H1 (cell line): ENCODE measurements at regions not wholly inside any gene's neighbourhood (a gene's known extent, or its start where the extent isn't known, plus 50 kb on each side); places are given as distances from the start of the nearest gene placed in this dataset.

Experiments used
- CTCF ChIA-PET: fragments of 300-600 bp; sonication (Branson Sonifier 250); formaldehyde crosslinking; loops from one replicate; lab custom pipeline; 2021; ENCODE audit not compliant: partially characterized antibody; lab: Charles Lee
- POLR2A ChIA-PET: fragments of 300-600 bp; sonication (Branson Sonifier 250); formaldehyde crosslinking; loops from one replicate; lab custom pipeline; 2021; ENCODE audit warnings: inconsistent platforms; ENCODE audit not compliant: partially characterized antibody; lab: Charles Lee
- DNase-seq, 2 experiments: peaks; one replicate each; pipeline versions ENCODE4 v3.0.0 to v3.0.0-alpha.2; 2010 to 2022; ENCODE audit warnings: low spot score in 2 of 2, low read depth in 1 of 2, mixed read lengths in 1 of 2
- FAIRE-seq: peaks from 2 replicates; lab custom pipeline; 2011; peaks lifted over from hg19 to GRCh38; lab: Jason Lieb, UNC
- H2AFZ ChIP-seq: 2 replicates; pipeline ENCODE4 v1.8.1; 2012; ENCODE audit warnings: low read length, inconsistent platforms
- H2AK5ac ChIP-seq: 2 replicates; pipeline ENCODE4 v1.6.1; 2013; ENCODE audit warnings: low read depth, low read length
- H2BK120ac ChIP-seq: replicated peaks from 2 replicates; pipeline ENCODE3; 2013; ENCODE audit warnings: low read depth, low read length, inconsistent platforms
- H2BK12ac ChIP-seq: 2 replicates; pipeline ENCODE4 v1.6.1; 2013; ENCODE audit warnings: low read depth, low read length
- H2BK15ac ChIP-seq: 2 replicates; pipeline ENCODE4 v1.6.1; 2013; ENCODE audit warnings: low read length
- H2BK20ac ChIP-seq: 2 replicates; pipeline ENCODE4 v1.6.1; 2013; ENCODE audit warnings: low read length
- H2BK5ac ChIP-seq: 2 replicates; pipeline ENCODE4 v1.6.1; 2013; ENCODE audit warnings: low read depth, low read length
- H3K14ac ChIP-seq: 2 replicates; pipeline ENCODE4 v1.6.1; 2013; ENCODE audit warnings: inconsistent platforms; ENCODE audit not compliant: insufficient read length
- H3K18ac ChIP-seq: 2 replicates; pipeline ENCODE4 v1.6.1; 2013; ENCODE audit warnings: low read length; ENCODE audit errors: extremely low read depth
- H3K23ac ChIP-seq: 2 replicates; pipeline ENCODE4 v1.6.1; 2013; ENCODE audit warnings: inconsistent platforms; ENCODE audit not compliant: insufficient read length
- H3K23me2 ChIP-seq: 2 replicates; pipeline ENCODE4 v1.6.1; 2013; ENCODE audit warnings: low read depth, low read length
- H3K27ac ChIP-seq: 2 replicates; pipeline ENCODE4 v1.6.1; 2011; ENCODE audit warnings: low read depth, low read length, inconsistent platforms
- H3K27me3 ChIP-seq, 4 experiments: replicated peaks in 1 of 4; 1 replicate in 1 of 4; 2 replicates in 3 of 4; pipeline versions ENCODE4 v1.6.1 to v1.8.1; 2011 to 2013; ENCODE audit warnings: low read length in 3 of 4, mild to moderate bottlenecking in 3 of 4, inconsistent platforms in 2 of 4, mixed read lengths in 2 of 4, moderate library complexity in 1 of 4; ENCODE audit not compliant: control insufficient read depth in 3 of 4, insufficient read depth in 3 of 4; ENCODE audit errors: extremely low read depth in 1 of 4
- H3K36me3 ChIP-seq, 4 experiments: 2 replicates each; pipeline versions ENCODE4 v1.6.1 to v1.8.1; 2011 to 2013; ENCODE audit warnings: mild to moderate bottlenecking in 4 of 4, low read length in 3 of 4, moderate library complexity in 2 of 4, control low read depth in 1 of 4, inconsistent platforms in 1 of 4; ENCODE audit not compliant: insufficient read depth in 4 of 4, control insufficient read depth in 2 of 4
- H3K4ac ChIP-seq: replicated peaks from 2 replicates; pipeline ENCODE3; 2013; ENCODE audit warnings: low read length, low read depth, mixed read lengths, inconsistent platforms; ENCODE audit not compliant: insufficient read length
- H3K4me1 ChIP-seq, 4 experiments: replicated peaks in 1 of 4; 1 replicate in 1 of 4; 2 replicates in 3 of 4; pipeline versions ENCODE4 v1.6.1 to v1.8.1; 2011 to 2013; ENCODE audit warnings: low read length in 3 of 4, inconsistent platforms in 2 of 4, mixed read lengths in 1 of 4; ENCODE audit not compliant: insufficient read depth in 4 of 4, control insufficient read depth in 3 of 4
- H3K4me2 ChIP-seq, 2 experiments: 2 replicates each; pipeline versions ENCODE4 v1.6.1 to v1.8.1; 2011 to 2013; ENCODE audit warnings: low read depth in 2 of 2, low read length in 2 of 2, control low read depth in 1 of 2, inconsistent platforms in 1 of 2, mild to moderate bottlenecking in 1 of 2; ENCODE audit not compliant: insufficient read depth in 1 of 2
- H3K4me3 ChIP-seq, 4 experiments: fragments of 200-600, 300-600 bp in 1 of 4; sonication (generic), shearing (Covaris generic), sonication (Bioruptor Twin) in 1 of 4; 2 replicates each; pipeline versions ENCODE4 v1.5.1 to v1.8.1; 2011 to 2016; ENCODE audit warnings: low read length in 4 of 4, low read depth in 3 of 4, control low read depth in 2 of 4, inconsistent platforms in 2 of 4, mild to moderate bottlenecking in 2 of 4, mixed read lengths in 1 of 4, moderate library complexity in 1 of 4; ENCODE audit not compliant: insufficient read depth in 2 of 4; ENCODE audit errors: extremely low read depth in 1 of 4
- H3K56ac ChIP-seq: replicated peaks from 2 replicates; pipeline ENCODE3; 2013; ENCODE audit warnings: low read depth, mild to moderate bottlenecking, mixed read lengths, low read length, inconsistent platforms; ENCODE audit not compliant: insufficient read length
- H3K79me1 ChIP-seq: 2 replicates; pipeline ENCODE4 v1.6.1; 2013; ENCODE audit warnings: low read depth, low read length, control low read depth
- H3K79me2 ChIP-seq, 2 experiments: 2 replicates each; pipeline versions ENCODE4 v1.6.1 to v1.8.1; 2012 to 2013; ENCODE audit warnings: low read length in 2 of 2, mild to moderate bottlenecking in 2 of 2, inconsistent platforms in 1 of 2; ENCODE audit not compliant: insufficient read depth in 2 of 2, control insufficient read depth in 1 of 2
- H3K9ac ChIP-seq, 4 experiments: replicated peaks in 1 of 4; 1 replicate in 1 of 4; 2 replicates in 3 of 4; pipeline versions ENCODE4 v1.6.1 to v1.8.1; 2011 to 2013; ENCODE audit warnings: low read depth in 3 of 4, low read length in 3 of 4, control low read depth in 2 of 4, mild to moderate bottlenecking in 2 of 4, moderate library complexity in 2 of 4, inconsistent platforms in 1 of 4; ENCODE audit errors: extremely low read depth in 1 of 4
- H3K9me3 ChIP-seq, 2 experiments: 2 replicates each; pipeline versions ENCODE4 v1.6.1 to v1.8.1; 2012 to 2013; ENCODE audit warnings: mild to moderate bottlenecking in 2 of 2, moderate library complexity in 2 of 2, control low read depth in 1 of 2, inconsistent platforms in 1 of 2, low read depth in 1 of 2, low read length in 1 of 2, mixed read lengths in 1 of 2; ENCODE audit not compliant: insufficient read depth in 2 of 2
- H4K20me1 ChIP-seq, 2 experiments: replicated peaks in 1 of 2; 2 replicates each; pipeline versions ENCODE3 to v1.8.1; 2011 to 2013; ENCODE audit warnings: inconsistent platforms in 2 of 2, low read length in 2 of 2, mild to moderate bottlenecking in 1 of 2; ENCODE audit not compliant: insufficient read depth in 2 of 2, control insufficient read depth in 1 of 2
- H4K5ac ChIP-seq: 2 replicates; pipeline ENCODE4 v1.6.1; 2013; ENCODE audit warnings: low read length, low read depth, mixed read lengths, inconsistent platforms; ENCODE audit not compliant: insufficient read length
- H4K8ac ChIP-seq: 2 replicates; pipeline ENCODE4 v1.8.0; 2013; ENCODE audit warnings: mild to moderate bottlenecking, moderate library complexity, low read length, inconsistent platforms; ENCODE audit not compliant: insufficient read depth; ENCODE audit errors: extremely low read depth
- H4K91ac ChIP-seq: replicated peaks from 2 replicates; pipeline ENCODE3; 2013; ENCODE audit warnings: low read length, mixed read lengths, inconsistent platforms; ENCODE audit not compliant: insufficient read length
- BACH1 ChIP-seq: IDR thresholded peaks from 2 replicates; pipeline ENCODE4 v1.6.1; 2012; ENCODE audit warnings: low read length, improper control_type of control experiment
- BCL11A ChIP-seq, 2 experiments: IDR thresholded peaks; one replicate each; pipeline ENCODE4 v1.6.1; 2011; ENCODE audit warnings: low read depth in 2 of 2, low read length in 2 of 2, mild to moderate bottlenecking in 2 of 2
- CEBPB ChIP-seq: IDR thresholded peaks from 2 replicates; pipeline ENCODE4 v1.6.1; 2012; ENCODE audit warnings: low read depth, low read length
- CHD1 ChIP-seq: IDR thresholded peaks from 2 replicates; pipeline ENCODE4 v1.6.1; 2012; ENCODE audit warnings: low read depth, low read length, improper control_type of control experiment
- GTF2F1 ChIP-seq: IDR thresholded peaks from 2 replicates; pipeline ENCODE4 v1.6.1; 2012; ENCODE audit warnings: low read depth, low read length, improper control_type of control experiment, borderline replicate concordance
- HDAC6 ChIP-seq: IDR thresholded peaks from one replicate; pipeline ENCODE4 v1.7.1; 2012; ENCODE audit warnings: low read depth, mild to moderate bottlenecking, inconsistent platforms, low read length, moderate library complexity
- JUN ChIP-seq: IDR thresholded peaks from 2 replicates; pipeline ENCODE4 v1.6.1; 2011; ENCODE audit warnings: low read depth, mild to moderate bottlenecking, improper control_type of control experiment, low read length
- KDM4A ChIP-seq: IDR thresholded peaks from one replicate; pipeline ENCODE4 v1.7.1; 2012; ENCODE audit warnings: low read depth, mild to moderate bottlenecking, moderate library complexity, low read length, inconsistent platforms; ENCODE audit not compliant: severe bottlenecking
- POLR2A ChIP-seq, 2 experiments: IDR thresholded peaks; 1 replicate in 1 of 2; 2 replicates in 1 of 2; pipeline ENCODE4 v1.6.1; 2011; ENCODE audit warnings: low read depth in 2 of 2, low read length in 2 of 2, mild to moderate bottlenecking in 2 of 2; ENCODE audit errors: control extremely low read depth in 1 of 2
- POLR2AphosphoS5 ChIP-seq: IDR thresholded peaks from 2 replicates; pipeline ENCODE4 v1.6.1; 2011; ENCODE audit warnings: low read depth, low read length
- SIX5 ChIP-seq: IDR thresholded peaks from 2 replicates; pipeline ENCODE4 v1.6.1; 2011; ENCODE audit warnings: mild to moderate bottlenecking, low read depth, low read length
- WGBS, 2 experiments: shearing (Covaris generic) in 1 of 2; methylation state at CpG; one replicate each; pipeline versions ENCODE4 v1.1.6 to v1.1.7; 2013 to 2015; ENCODE audit warnings: low lambda C conversion rate in 2 of 2, mixed read lengths in 2 of 2, inconsistent platforms in 1 of 2, low coverage in 1 of 2, missing lambda C conversion rate in 1 of 2; ENCODE audit not compliant: insufficient replicate concordance in 2 of 2, insufficient coverage in 1 of 2, insufficient read length in 1 of 2; ENCODE audit errors: extremely low coverage in 1 of 2, missing lambda C conversion rate in 1 of 2; 5-methylcytosine and 5-hydroxymethylcytosine counted together

- no peak overlapping the region for H4K91ac ChIP-seq
- no peak for FAIRE-seq
- H3K9ac ChIP-seq, result no peak overlapping the region
- H3K36me3 ChIP-seq, result no peaks in the 10 kb centered on the region
- H4K20me1 ChIP-seq, result no peaks in the 10 kb centered on the region
- H4K8ac ChIP-seq, result no peak overlapping the region
- H3K18ac ChIP-seq, result no peak overlapping the region
- no peak overlapping the region for H3K4me2 ChIP-seq
- POLR2A ChIA-PET, result no interaction called here
- no peak overlapping the region for H2BK5ac ChIP-seq
- H2BK120ac ChIP-seq, result no peak overlapping the region
- H3K23ac ChIP-seq, result no peak overlapping the region
- no peak overlapping the region for H2BK20ac ChIP-seq
- H3K23me2 ChIP-seq, result no peaks in the 10 kb centered on the region
- no peak overlapping the region for H2BK12ac ChIP-seq
- no peak overlapping the region for H2AFZ ChIP-seq
- 85% methylated on average over 2 of the region's 2 CpGs; no CpG with 5 or more reads in 1 of the 2 experiments for WGBS, 2 experiments
- no peak for DNase-seq
- no peaks in the 10 kb centered on the region for H3K79me2 ChIP-seq
- no peaks in the 10 kb centered on the region for H3K27me3 ChIP-seq
- no peak overlapping the region for H2BK15ac ChIP-seq
- no peak overlapping the region for H4K5ac ChIP-seq
- no peaks in the 10 kb centered on the region for H3K9me3 ChIP-seq
- H3K56ac ChIP-seq, result no peak overlapping the region
- CTCF ChIA-PET, result no interaction called here
- H3K27ac ChIP-seq, result no peak overlapping the region
- TF ChIP-seq KDM4A, result no peak
- TF ChIP-seq CEBPB, result no peak
- no peak for TF ChIP-seq SIX5
- TF ChIP-seq POLR2AphosphoS5, result no peak
- TF ChIP-seq POLR2A (IDR thresholded peaks at IDR 0.05; ENCODE audit: control extremely low read depth in 1 of 2, low read depth in 2 of 2, low read length in 2 of 2), result no peak
- TF ChIP-seq GTF2F1, result no peak
- TF ChIP-seq JUN, result no peak
- no peak for TF ChIP-seq CHD1
- TF ChIP-seq BCL11A (IDR thresholded peaks at IDR 0.05; ENCODE audit: low read depth in 2 of 2, low read length in 2 of 2), result no peak
- TF ChIP-seq BACH1, result no peak
- TF ChIP-seq HDAC6, result no peak
- no peaks in the 10 kb centered on the region for H3K79me1 ChIP-seq
- no peak overlapping the region for H3K4ac ChIP-seq
- H2AK5ac ChIP-seq, result no peak overlapping the region
- H3K14ac ChIP-seq, result no peak overlapping the region
- no peak overlapping the region for H3K4me3 ChIP-seq
- H3K4me1 ChIP-seq, result no peaks in the 10 kb centered on the region
Measured at GRCh38 chr5:91824406-91824805, 441.3 kb upstream of the ARRDC3 start.
